Activated CD4-positive, alpha-beta T cell treated with anti-CD3 and anti-CD28 coated beads for 36 hours (primary cell): ENCODE measurements at regions not wholly inside any gene's neighbourhood (a gene's known extent, or its start where the extent isn't known, plus 50 kb on each side); places are given as distances from the start of the nearest gene placed in this dataset.
A peak's percentile ranks its signal among the peaks of the same experiment; 100 is the strongest.

Experiments
- ATAC-seq: fragments of 200-7000 bp; cut with Tn5 transposase; one replicate; pipeline ENCODE4 v1.10.0; 2021; ENCODE audit warnings: mild to moderate bottlenecking, moderate library complexity
- CTCF ChIA-PET: fragments of 350-600 bp; sonication (Branson Sonifier 250); formaldehyde crosslinking; loops from one replicate; lab custom pipeline; 2021; ENCODE audit warnings: antibody characterized with exemption; lab: Charles Lee
- POLR2A ChIA-PET: fragments of 350-600 bp; sonication (Branson Sonifier 250); formaldehyde crosslinking; loops from one replicate; lab custom pipeline; 2021; ENCODE audit warnings: antibody characterized with exemption, inconsistent platforms; lab: Charles Lee
- DNase-seq: peaks from one replicate; pipeline ENCODE4 v3.0.0-alpha.2; 2020
- H3K27ac Mint-ChIP-seq: one replicate; pipeline ENCODE4 v1.8.0; 2021; ENCODE audit warnings: mixed read lengths
- H3K27me3 Mint-ChIP-seq: one replicate; pipeline ENCODE4 v1.8.0; 2021; ENCODE audit warnings: mixed read lengths
- H3K36me3 Mint-ChIP-seq: one replicate; pipeline ENCODE4 v1.8.0; 2021; ENCODE audit warnings: low read depth, mixed read lengths
- H3K4me1 Mint-ChIP-seq: one replicate; pipeline ENCODE4 v1.8.0; 2021; ENCODE audit warnings: mixed read lengths
- H3K4me3 Mint-ChIP-seq: one replicate; pipeline ENCODE4 v1.8.0; 2021; ENCODE audit warnings: mild to moderate bottlenecking, moderate library complexity, mixed read lengths
- H3K9me3 Mint-ChIP-seq: one replicate; pipeline ENCODE4 v1.8.0; 2021; ENCODE audit warnings: low read depth, mixed read lengths
- intact Hi-C, 2 experiments: fragments of 100-400 bp; cut with DNase I in 1 of 2; cut with micrococcal nuclease in 1 of 2; formaldehyde crosslinking; loops; one replicate each; pipeline versions ENCODE4 v1.14.2 to v1.15.1; 2022 to 2024; cut with DNase I, micrococcal nuclease

DNA sequence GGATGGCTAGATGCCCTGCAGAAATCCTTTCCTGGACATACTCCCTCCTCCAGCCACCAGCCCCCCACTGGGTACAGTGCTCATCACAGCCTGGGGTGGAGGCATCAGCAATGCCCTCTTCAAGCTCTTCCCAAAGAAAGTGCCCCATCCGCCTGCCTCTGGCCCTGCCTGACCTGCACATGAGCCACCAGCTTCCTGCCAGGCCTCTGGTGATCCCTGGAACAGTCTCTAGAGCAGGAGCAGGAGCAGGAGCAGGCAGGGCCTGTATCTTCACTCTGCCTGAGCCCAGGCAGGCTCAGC is 54.1 kb upstream of the CAB39 start:
- Mint-ChIP-seq H3K36me3 (peaks cover 2% of the 10 kb centered on the region), H3K4me1 (peaks cover 91% of the 10 kb centered on the region), H3K27ac (peak overlapping the region; percentile 97), H3K9me3 (peaks cover 2% of the 10 kb centered on the region), H3K27me3 (no peaks in the 10 kb centered on the region), H3K4me3 (peak overlapping the region; percentile 73)
- intact Hi-C loops = loop anchor here (2.0 to 5.0 kb wide), 4 partner anchors 136 to 404 kb away; partner anchors contain the start of gene SP140L (in 1 of the 2)
- CTCF ChIA-PET = interaction anchor here (0.6 to 1.3 kb wide), 6 partner anchors 9 to 56 kb away, joined by 3 to 7 read pairs (median 4); no protein-coding TSS in a partner anchor
- DNase-seq = no peak
- POLR2A ChIA-PET = interaction anchor here (0.8 to 2.9 kb wide), 2 partner anchors 12 to 15 kb away, joined by 6 to 13 read pairs; no protein-coding TSS in a partner anchor
- ATAC-seq = no peak

DNA sequence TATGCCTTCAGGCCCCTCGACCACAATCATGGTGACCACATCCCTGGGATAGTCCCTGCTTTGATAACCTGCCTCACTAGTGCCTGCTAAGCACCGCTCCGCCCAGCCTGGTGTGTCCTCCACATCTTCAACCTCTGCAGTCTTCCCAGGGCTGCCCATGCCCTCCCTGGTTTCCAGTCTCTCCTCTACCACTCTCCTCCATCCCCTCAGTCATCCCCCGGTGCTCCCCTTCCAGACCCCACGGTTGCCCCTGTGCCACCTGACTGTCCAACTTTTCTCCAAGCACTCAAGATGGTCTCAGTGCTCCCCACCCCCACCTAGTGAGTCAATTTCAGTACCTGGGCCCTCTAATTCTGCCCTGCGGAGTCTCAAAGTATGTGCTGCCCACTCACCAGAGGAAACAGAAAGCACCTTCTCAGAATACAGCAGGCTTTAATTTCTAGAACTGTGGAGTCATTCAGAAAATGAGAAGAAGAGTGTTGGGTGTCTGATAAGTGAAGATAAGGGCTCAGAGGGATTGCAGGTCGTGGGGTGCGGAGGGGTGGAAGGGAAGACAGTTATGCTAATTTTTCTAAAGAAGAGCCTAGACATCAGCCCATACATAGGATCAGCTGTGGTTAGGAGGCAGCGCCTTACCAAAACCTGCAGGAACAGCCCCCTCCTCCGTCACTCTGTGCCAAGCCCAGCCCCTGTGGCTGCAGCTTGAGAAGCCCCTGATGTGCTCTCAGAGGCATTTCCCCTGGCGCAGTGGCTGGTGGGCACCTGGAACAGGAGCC is 53.6 kb upstream of the CAB39 start:
- peak overlapping the region; percentile 73 for H3K4me3 Mint-ChIP-seq
- H3K36me3 Mint-ChIP-seq = peaks cover 3% of the 10 kb centered on the region
- ChIA-PET POLR2A (interaction anchor here (0.8 to 2.9 kb wide), 3 partner anchors 13 to 44 kb away, joined by 3 to 13 read pairs (median 6); no protein-coding TSS in a partner anchor), CTCF (interaction anchor here (0.6 to 1.7 kb wide), 5 partner anchors 9 to 415 kb away, joined by 3 to 8 read pairs (median 3); no protein-coding TSS in a partner anchor)
- peaks cover 2% of the 10 kb centered on the region for H3K9me3 Mint-ChIP-seq
- intact Hi-C loops = loop anchor here (1.0 to 5.0 kb wide), 10 partner anchors 15 to 837 kb away; partner anchors contain the start of genes CAB39 (in 1 of the 2), SP100 (in 1 of the 2) and SP140L (in 1 of the 2)
- peak overlapping the region; percentile 97 for H3K27ac Mint-ChIP-seq
- DNase-seq (peak; percentile 90), ATAC-seq (peak; percentile 74)
- H3K4me1 Mint-ChIP-seq = peaks cover 92% of the 10 kb centered on the region
- no peaks in the 10 kb centered on the region for H3K27me3 Mint-ChIP-seq

DNA sequence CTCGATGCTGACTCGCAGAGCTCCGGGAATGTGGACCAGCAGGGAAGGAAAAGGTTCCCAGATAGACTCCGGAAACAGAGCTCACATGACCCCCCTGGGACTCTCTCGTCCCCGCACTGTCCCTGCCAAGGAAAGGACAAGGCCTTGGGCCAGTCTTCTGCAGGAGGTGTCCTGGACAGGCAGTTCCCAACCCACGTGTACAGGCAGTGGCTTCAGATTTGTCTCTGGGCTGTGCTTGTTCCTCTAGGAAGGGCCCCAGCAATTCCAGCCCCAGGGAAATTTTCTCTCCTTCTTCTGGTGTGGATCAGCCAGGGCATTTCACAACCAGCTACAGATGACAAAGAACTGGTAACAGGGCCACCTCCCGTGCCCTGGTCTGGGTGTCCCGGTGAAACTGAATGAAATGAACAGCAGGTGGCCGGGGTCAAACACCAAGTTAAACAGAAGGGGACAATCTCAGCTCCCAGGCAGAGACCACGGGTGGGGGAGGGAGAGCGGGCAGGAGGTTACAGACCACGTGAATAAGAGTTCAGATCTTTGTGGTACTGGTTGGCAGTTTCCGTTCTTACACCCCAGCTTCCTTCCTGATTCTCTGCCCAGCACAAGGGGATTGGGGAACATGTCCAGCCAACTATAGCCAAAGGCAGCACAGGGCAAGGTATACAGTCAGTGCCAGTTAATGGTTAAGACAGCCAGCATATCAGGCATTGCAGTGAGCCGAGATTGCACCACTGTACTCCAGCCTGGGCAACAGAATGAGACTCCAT is 52.2 kb upstream of the CAB39 start:
- ChIA-PET POLR2A (interaction anchor here (1.0 to 2.9 kb wide), 3 partner anchors 12 to 54 kb away, joined by 3 to 15 read pairs (median 13); no protein-coding TSS in a partner anchor), CTCF (interaction anchor here (0.5 to 1.7 kb wide), 9 partner anchors 8 to 652 kb away, joined by 3 to 8 read pairs (median 3); partner anchors contain the start of gene CAB39)
- Mint-ChIP-seq H3K9me3 (peaks cover 2% of the 10 kb centered on the region), H3K4me3 (peak overlapping the region; percentile 73), H3K4me1 (peaks cover 97% of the 10 kb centered on the region), H3K27me3 (no peaks in the 10 kb centered on the region), H3K27ac (peak overlapping the region; percentile 97), H3K36me3 (peaks cover 3% of the 10 kb centered on the region)
- ATAC-seq = no peak
- intact Hi-C loops = loop anchor here (1.0 to 5.0 kb wide), 5 partner anchors 33 to 393 kb away; partner anchors contain the start of gene CAB39 (in 1 of the 2)
- DNase-seq = peak; percentile 77

DNA sequence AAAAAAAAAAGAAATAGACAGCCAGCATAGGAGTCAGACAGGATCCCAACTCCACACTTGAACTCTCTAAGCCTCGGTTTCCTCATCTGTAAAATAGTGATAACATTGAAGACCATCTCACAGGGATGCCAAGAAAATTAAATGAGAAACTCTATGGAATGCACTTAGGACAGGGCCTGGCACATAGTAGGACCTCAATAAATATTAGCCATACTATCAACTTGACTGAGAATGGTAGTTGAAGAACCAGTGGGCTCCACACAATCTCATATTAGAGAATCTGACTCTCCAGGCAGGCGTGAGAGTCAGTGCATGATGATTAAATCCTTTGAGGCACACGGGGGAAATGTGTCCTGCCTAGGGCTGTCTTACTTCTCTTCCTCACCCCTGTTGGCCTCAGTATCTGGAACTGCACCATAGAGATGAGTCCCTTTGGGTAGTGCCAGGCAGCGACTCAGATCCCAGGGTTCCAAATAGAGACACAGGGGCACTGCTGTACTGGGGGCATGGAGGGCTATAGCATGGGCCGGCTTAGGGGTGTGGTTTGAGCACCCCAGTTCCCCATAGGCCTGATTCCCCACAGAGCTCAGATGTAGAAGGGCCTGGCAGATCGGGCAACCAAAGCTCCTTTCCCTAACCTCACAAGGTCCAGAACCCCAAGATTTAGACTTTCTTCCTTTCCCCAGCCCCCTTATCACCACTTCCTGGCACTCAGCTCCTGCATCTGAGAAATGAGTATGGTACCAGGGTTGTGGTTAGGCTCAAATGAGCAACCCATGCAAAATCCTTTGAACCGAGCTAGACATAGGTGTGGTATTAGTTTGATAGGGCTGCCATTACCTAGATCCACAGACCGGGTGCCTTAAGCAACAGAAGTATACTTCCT is 51.3 kb upstream of the CAB39 start:
- Mint-ChIP-seq H3K27me3 (no peaks in the 10 kb centered on the region), H3K4me3 (peak overlapping the region; percentile 73), H3K27ac (peak overlapping the region; percentile 97), H3K4me1 (peaks cover 94% of the 10 kb centered on the region), H3K36me3 (peaks cover 3% of the 10 kb centered on the region), H3K9me3 (peaks cover 2% of the 10 kb centered on the region)
- intact Hi-C loops = loop anchor here (1.0 to 5.0 kb wide), 5 partner anchors 34 to 394 kb away; partner anchors contain the start of gene CAB39 (in 1 of the 2)
- peak; percentile 77 for DNase-seq
- ChIA-PET POLR2A (interaction anchor here (0.6 to 2.9 kb wide), 8 partner anchors 10 to 244 kb away, joined by 3 to 15 read pairs (median 6); no protein-coding TSS in a partner anchor), CTCF (interaction anchor here (0.5 to 1.3 kb wide), 16 partner anchors 8 to 339 kb away, joined by 3 to 9 read pairs (median 4); partner anchors contain the start of gene CAB39)
- peak; percentile 43 for ATAC-seq
